ENCODE measurements at regions not wholly inside any gene's neighbourhood (a gene's known extent, or its start where the extent isn't known, plus 50 kb on each side); places are given as distances from the start of the nearest gene placed in this dataset.

DNA sequence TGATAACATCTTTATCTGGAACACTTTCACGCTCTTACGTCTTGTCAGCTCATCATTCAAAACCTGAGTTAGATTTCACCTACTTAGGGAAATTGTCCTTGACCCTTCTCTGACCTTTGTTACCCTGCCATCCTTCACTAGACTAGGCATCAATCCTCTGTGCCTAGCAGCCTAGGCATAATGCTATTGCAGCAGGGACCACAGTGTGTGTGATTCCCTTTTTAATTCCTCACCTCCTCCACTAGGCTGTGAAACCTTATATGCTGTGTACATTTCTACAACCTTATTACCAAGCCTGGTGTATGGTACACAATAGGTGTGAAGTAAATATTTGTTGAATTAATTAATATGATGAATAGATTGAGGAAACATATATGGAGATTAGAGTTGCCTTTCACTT, 66.7 kb upstream of the DEFB112 start:
- no peak for TF ChIP-seq POLR2A (IDR thresholded peaks at IDR 0.05)
- no peak for TF ChIP-seq CTCF (IDR thresholded peaks at IDR 0.05 in 4 of 5, conservative IDR thresholded peaks at IDR 0.05 in 1 of 5)
